ENCODE measurements at regions not wholly inside any gene's neighbourhood (a gene's known extent, or its start where the extent isn't known, plus 50 kb on each side); places are given as distances from the start of the nearest gene placed in this dataset.
A peak's percentile ranks its signal among the peaks of the same experiment; 100 is the strongest.
"Not testable (repeated sequence)": the region's sequence is repeated elsewhere in the genome, so short reads cannot be mapped to it uniquely, and the experiment has no call there.

DNA sequence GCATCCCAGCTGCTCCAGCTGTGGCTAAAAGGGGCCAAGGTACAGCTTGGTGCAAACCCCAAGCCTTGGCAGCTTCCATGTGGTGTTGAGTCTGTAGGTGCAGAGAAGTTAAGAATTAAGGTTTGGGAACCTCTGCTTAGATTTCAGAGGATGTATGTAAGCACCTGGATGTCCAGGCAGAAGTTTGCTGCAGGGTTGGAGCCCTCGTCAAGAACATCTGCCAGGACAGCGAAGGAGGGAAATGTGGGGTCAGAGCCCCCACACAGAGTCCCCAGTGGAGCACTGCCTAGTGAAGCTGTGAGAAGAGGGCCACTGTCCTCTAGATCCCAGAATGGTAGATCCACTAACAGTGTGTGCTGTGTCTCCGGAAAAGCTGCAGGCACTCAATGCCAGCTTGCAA lies 236.2 kb upstream of the ADRA1B start:
- TF ChIP-seq CTCF (IDR thresholded peaks at IDR 0.05; ENCODE audit: insufficient read depth, low read depth, low read length, missing control alignments) = no peak
- DNase-seq (ENCODE audit: low read depth) = peak; percentile 18

GRCh38 chr5:159681661-159682060 lies 234.6 kb upstream of the ADRA1B start:
- DNase-seq (ENCODE audit: low read depth) = no peak
- TF ChIP-seq CTCF (IDR thresholded peaks at IDR 0.05; ENCODE audit: insufficient read depth, low read depth, low read length, missing control alignments) = no peak
- H3K4me3 ChIP-seq (ENCODE audit: low read depth, low read length) = no peak overlapping the region

More for the DNA sequence above, 236.2 kb upstream of the ADRA1B start:
- H3K4me3 ChIP-seq (ENCODE audit: low read depth, low read length) = no peak overlapping the region

- no peak for TF ChIP-seq CTCF (IDR thresholded peaks at IDR 0.05; ENCODE audit: insufficient read depth, low read depth, low read length, missing control alignments)
- DNase-seq (ENCODE audit: low read depth) = no peak
- no peak overlapping the region for H3K4me3 ChIP-seq (ENCODE audit: low read depth, low read length)
Observed at GRCh38 chr5:159682623-159683022, 233.7 kb upstream of the ADRA1B start.

GRCh38 chr5:159687892-159688291 lies 228.4 kb upstream of the ADRA1B start:
- H3K4me3 ChIP-seq (ENCODE audit: low read depth, low read length); DNase-seq (ENCODE audit: low read depth): not testable (repeated sequence)

GRCh38 chr5:159695741-159696294 lies 220.5 kb upstream of the ADRA1B start:
- no peak for TF ChIP-seq CTCF (IDR thresholded peaks at IDR 0.05; ENCODE audit: insufficient read depth, low read depth, low read length, missing control alignments)
- DNase-seq (ENCODE audit: low read depth) = no peak
- H3K4me3 ChIP-seq (ENCODE audit: low read depth, low read length) = no peak overlapping the region

DNA sequence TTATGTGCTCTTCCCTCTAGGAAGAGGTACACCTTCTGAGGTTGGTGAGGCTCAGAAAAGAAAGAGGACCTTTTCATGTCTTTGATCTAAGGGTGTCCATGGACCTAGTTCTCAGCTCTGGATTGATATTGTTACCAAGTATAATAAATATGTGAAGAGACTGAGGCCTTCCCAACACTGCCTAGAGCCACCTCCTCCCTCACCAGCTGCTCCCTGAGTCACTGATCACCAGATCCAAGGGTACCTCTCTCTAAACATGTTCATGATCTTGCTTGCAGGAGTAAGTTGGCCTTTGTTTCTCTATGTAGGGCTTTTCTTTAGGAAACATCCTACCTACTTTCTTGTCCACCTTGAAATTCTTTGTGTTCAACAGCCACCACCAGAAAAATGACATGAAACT lies 218.8 kb upstream of the ADRA1B start:
- DNase-seq (ENCODE audit: low read depth) = no peak
- no peak overlapping the region for H3K4me3 ChIP-seq (ENCODE audit: low read depth, low read length)

GRCh38 chr5:159698322-159698721 lies 218.0 kb upstream of the ADRA1B start:
- H3K4me3 ChIP-seq (ENCODE audit: low read depth, low read length) = no peak overlapping the region
- TF ChIP-seq CTCF (IDR thresholded peaks at IDR 0.05; ENCODE audit: insufficient read depth, low read depth, low read length, missing control alignments) = no peak
- DNase-seq (ENCODE audit: low read depth) = no peak

More for the DNA sequence above, 218.8 kb upstream of the ADRA1B start:
- no peak for TF ChIP-seq CTCF (IDR thresholded peaks at IDR 0.05; ENCODE audit: insufficient read depth, low read depth, low read length, missing control alignments)

Measured in GM12865 (cell line).